Mucosa of descending colon (tissue), 3 donors: ENCODE measurements at regions not wholly inside any gene's neighbourhood (a gene's known extent, or its start where the extent isn't known, plus 50 kb on each side); places are given as distances from the start of the nearest gene placed in this dataset.
"Not testable (repeated sequence)": the region's sequence is repeated elsewhere in the genome, so short reads cannot be mapped to it uniquely, and the experiment has no call there.

ENCODE experiments used
- ATAC-seq: fragments of 200-7000 bp; cut with Tn5 transposase; one replicate; pipeline ENCODE4 v1.9.1; 2020; ENCODE audit warnings: mild to moderate bottlenecking, moderate library complexity
- DNase-seq, 3 donors: peaks; one replicate each; pipeline ENCODE4 v3.0.0-alpha.2; 2020
- H3K36me3 ChIP-seq: fragments of 200-600 bp; one replicate; pipeline ENCODE4 v1.8.0; 2021; ENCODE audit warnings: low read depth, mild to moderate bottlenecking
- H3K4me1 ChIP-seq: fragments of 200-600 bp; one replicate; pipeline ENCODE4 v1.8.0; 2021; ENCODE audit warnings: low read depth, mild to moderate bottlenecking
- H3K4me3 ChIP-seq: fragments of 200-600 bp; one replicate; pipeline ENCODE4 v1.8.0; 2021; ENCODE audit warnings: mild to moderate bottlenecking
- H3K9me3 ChIP-seq: fragments of 200-600 bp; one replicate; pipeline ENCODE4 v1.8.0; 2021; ENCODE audit warnings: mild to moderate bottlenecking
- intact Hi-C, 2 donors: fragments of 100-400 bp; cut with DNase I in 1 of 2; cut with micrococcal nuclease in 1 of 2; formaldehyde crosslinking; loops; one replicate each; pipeline versions ENCODE4 v1.11.0 to v1.11.1; 2022; cut with DNase I, micrococcal nuclease
- donor health status: DM: no; HTN: no; CAD: no; lungs with moderate emphysema.
- donor health status: DM: no; HTN: no; CAD: no.
- donor health status: DM: no; HTN: yes; CAD: no.

DNA sequence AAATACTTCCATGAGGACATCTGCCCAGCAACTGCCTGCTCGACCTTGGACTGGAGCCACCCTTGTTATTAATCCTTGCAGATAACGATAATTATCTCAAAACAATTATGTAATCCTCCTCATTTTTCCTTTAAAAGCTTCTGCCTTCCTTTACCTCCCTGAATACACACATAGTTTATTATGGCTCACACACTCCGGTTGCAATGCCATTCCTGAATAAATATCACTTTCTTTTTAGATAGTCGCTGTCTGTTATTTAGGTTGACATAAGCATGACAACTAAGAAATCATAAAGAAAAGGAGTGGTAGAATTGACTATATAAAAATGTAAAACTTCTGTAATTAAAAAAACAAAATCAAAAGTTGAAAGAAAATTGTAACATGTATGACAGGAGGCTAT is 64.8 kb downstream of the B4GALT7 start:
- H3K9me3 ChIP-seq, H3K4me3 ChIP-seq, DNase-seq, H3K36me3 ChIP-seq, intact Hi-C loops, H3K4me1 ChIP-seq: not testable (repeated sequence)
- peak; percentile 64 for ATAC-seq

DNA sequence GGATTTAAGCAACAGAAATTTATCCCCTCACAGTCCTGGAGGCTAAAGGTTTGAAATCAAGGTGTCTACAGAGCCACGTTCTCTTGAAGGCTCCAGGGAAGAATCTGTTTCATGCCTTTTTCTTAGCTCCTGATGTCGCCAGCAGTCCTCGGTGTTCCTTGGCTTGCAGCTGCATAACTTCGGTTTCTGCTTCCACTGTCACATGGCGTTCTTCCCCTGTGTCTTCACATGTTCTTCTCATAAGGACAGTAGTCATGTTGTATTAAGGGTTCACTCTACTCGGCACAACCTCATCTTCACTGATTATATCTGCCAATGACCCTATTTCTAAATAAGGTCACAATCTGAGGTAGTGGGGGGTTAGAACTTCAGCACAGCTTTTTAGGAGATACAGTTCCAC is 65.2 kb downstream of the B4GALT7 start:
- H3K4me3 ChIP-seq, H3K36me3 ChIP-seq, DNase-seq, H3K4me1 ChIP-seq, intact Hi-C loops, H3K9me3 ChIP-seq: not testable (repeated sequence)
- ATAC-seq, result peak; percentile 23

- intact Hi-C loops, H3K4me3 ChIP-seq, DNase-seq, H3K4me1 ChIP-seq, H3K36me3 ChIP-seq, ATAC-seq, H3K9me3 ChIP-seq: not testable (repeated sequence)
Measured at GRCh38 chr5:177665960-177666359, 66.0 kb downstream of the B4GALT7 start.

GRCh38 chr5:177671035-177671754 is 71.3 kb downstream of the B4GALT7 start:
- H3K4me1 ChIP-seq, DNase-seq, H3K9me3 ChIP-seq, H3K4me3 ChIP-seq, intact Hi-C loops, H3K36me3 ChIP-seq: not testable (repeated sequence)
- ATAC-seq, result peak; percentile 68

DNA sequence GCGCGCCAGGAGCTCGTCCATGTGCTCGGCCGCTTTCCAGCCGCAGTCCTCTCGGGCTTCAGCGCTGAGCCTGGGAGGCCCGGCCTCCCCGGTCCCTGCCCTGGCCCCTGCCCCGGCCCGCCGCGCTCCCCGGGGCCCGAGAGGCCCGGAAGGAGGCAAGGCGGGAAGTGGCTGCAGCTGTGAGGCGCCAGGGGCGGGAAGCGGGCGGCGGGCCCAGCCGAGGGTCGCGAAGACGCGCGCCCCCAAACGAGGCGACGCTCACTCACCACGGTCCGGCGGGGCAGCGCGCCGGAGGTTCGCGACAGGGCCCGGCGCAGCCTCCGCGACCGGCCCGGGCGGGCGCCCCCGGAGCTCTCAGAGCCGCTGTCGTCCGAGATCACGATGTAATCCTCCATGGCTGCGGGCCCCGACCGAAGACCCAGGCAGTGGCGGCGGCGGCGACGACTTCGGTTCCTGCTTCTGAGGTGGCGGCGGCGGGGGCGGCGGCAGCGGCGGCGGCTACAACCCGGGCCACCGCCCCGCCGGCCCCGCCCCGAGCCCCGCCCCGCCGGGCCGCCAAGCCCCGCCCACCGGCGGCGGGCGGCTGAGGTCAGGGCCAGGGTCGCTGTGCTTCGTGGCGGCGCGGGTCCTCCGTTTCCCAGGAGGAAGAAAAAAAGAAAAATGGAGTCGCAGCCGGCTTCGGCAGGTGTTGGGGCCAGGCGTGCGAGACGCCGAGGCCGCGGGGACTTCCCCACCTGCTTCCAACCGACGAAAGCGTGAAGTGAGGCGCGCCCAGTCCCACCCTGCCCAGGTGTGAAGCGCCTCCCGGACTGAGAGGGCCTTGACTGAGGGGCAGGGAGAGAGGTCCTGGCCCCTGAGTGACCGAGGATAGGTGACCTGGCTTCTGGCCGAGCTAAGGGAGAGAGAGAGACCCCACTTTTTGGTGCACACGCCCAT is 72.1 kb downstream of the B4GALT7 start:
- H3K36me3 ChIP-seq, H3K4me1 ChIP-seq, intact Hi-C loops, H3K4me3 ChIP-seq, H3K9me3 ChIP-seq: not testable (repeated sequence)
- DNase-seq (peak; percentile 80 to 88 (median 86)), ATAC-seq (peak; percentile 83)
